Left renal cortex interstitium (tissue), 4 donors: ENCODE measurements at regions not wholly inside any gene's neighbourhood (a gene's known extent, or its start where the extent isn't known, plus 50 kb on each side); places are given as distances from the start of the nearest gene placed in this dataset.
"Not testable (repeated sequence)": the region's sequence is repeated elsewhere in the genome, so short reads cannot be mapped to it uniquely, and the experiment has no call there.

Experiments used
- DNase-seq, 4 donors: peaks; one replicate each; pipeline ENCODE4 v3.0.0-alpha.2; 2013; ENCODE audit warnings: low read depth in 4 of 4, low spot score in 2 of 4, missing footprints in 1 of 4

- DNase-seq: no peak
Observed at GRCh38 chr4:154977228-154977627, 196.2 kb downstream of the RBM46 start.

GRCh38 chr4:154982187-154983047 lies 201.3 kb downstream of the RBM46 start:
- DNase-seq: peak; percentile 9 to 51 (median 22)

DNA sequence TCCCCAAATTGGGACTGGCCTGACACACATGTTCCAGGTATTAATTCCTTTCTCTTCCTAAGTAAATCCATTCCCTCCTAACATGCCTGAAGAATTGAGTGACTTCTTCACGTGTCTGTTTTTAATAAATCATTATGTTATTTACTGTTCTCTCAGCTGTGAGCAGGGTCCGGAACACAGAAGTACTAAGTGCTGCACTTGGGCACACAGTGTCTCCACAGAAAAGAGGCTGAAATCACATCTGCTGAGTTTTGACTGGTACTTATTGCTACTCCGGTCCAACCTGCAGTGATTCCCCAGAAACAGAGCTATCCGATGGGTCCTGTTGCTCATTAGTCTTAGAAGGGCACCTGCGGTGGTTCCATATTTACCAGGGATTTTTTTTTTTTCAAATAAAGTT lies 202.6 kb downstream of the RBM46 start:
- no peak for DNase-seq

DNA sequence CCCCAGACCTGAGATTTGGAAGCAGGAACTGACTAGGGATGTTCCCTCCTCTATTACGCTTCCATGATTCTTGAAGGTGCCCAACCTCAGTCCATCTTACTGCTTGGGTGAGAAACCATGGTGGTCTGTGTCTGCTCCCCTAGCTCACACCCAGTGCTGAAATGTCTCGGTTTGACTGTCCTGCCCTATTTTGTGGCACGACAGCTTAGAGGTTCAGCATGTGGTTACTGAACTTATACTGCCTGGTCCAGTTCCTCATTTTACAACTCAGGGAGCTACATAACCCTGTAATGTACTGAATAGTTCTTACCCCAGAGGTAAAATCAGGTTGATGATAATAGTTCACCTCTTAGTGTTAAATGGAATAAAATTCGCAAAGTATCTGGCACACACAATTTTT lies 203.1 kb downstream of the RBM46 start:
- no peak for DNase-seq

- DNase-seq: no peak
Observed at GRCh38 chr4:154984616-154985015, 203.5 kb downstream of the RBM46 start.

- DNase-seq: no peak
Observed at GRCh38 chr4:154985673-154986072, 204.6 kb downstream of the RBM46 start.

DNA sequence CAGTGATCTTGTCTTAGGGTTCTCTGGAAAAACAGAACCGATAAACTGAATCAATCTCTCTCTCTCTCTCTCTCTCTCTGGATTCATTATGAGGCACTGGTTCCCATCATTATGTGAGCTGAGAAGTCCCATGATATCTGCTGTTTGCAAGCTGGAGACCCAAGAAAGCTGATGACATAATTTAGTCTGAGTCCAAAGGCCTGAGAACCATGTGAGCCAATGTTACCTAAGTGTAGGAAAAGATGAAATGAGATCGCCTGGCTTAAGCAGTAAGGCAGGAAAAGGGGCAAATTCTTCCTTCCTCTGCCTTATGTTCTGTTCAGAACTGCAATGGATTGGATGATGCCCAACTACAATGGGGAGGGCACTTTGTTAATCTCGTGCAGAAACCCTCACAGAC lies 207.4 kb downstream of the RBM46 start:
- DNase-seq: no peak

DNA sequence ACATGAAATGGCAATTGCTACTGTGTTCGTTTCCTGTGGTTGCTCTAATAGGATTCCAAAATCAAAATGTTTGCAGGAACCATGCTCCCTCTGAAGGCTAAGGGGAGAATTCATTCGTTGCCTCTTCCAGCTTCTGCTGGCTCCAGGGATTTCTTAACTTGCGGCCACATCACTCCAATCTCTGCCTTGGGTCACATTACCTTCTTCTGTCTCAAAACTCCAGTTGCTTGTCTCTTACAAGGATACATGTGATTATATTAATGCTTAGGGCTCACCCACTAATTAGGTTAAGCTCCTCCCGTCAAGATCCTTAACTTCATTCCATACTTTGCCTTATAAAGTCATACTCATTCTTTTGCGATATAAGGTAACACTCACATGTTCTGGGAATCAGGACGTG lies 208.4 kb downstream of the RBM46 start:
- DNase-seq: no peak

DNA sequence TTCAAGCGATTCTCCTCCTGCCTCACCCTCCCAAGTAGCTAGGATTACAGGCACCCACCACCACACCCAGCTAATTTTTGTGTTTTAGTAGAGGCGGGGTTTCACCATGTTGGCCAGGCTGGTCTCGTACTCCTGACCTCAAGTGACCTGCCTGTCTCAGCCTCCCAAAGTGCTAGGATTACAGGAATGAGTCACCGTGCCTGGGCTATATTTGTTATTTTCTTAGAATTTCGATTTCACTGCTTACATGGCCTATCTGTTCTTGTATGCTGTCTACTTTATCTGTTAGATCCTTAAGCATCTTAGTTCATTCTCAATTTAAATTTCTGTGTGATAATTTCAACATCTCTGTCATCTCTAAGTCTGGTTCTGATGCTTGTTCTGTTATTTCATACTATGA lies 210.6 kb upstream of the NPY2R start:
- not testable (repeated sequence) for DNase-seq

- no peak for DNase-seq
Observed at GRCh38 chr4:154998284-154998683, 210.2 kb upstream of the NPY2R start.

GRCh38 chr4:154998773-154999172 lies 209.7 kb upstream of the NPY2R start:
- DNase-seq: no peak

DNA sequence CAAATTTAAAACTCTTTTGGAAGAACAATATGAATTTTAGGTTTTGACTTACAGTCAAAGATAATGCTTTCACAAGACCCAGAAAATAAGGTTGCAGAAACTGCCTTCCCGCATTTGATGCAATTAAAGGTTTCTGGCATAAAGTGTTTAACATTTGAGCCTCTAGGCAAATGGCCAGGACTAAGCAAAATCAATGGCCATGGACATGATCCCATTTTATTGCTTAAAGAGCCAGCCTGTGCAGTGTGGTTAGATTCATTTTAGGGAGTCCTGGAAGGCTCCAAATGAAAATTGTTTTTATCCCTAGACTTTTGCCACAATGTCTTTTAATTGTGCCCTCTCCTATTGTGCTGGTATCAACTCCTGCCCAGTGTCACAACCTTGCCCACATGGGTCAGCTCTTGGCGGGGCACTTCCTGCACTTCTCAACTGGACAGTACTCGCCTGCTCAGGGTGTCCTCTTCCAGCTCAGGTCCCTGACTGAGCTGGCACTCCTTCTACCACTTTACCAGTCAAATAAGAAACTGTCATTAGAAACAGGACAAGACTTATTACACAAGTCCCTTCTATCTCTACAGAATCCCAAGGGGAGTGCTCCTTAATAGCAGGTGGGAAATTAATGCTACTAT lies 208.4 kb upstream of the NPY2R start:
- DNase-seq: no peak

DNA sequence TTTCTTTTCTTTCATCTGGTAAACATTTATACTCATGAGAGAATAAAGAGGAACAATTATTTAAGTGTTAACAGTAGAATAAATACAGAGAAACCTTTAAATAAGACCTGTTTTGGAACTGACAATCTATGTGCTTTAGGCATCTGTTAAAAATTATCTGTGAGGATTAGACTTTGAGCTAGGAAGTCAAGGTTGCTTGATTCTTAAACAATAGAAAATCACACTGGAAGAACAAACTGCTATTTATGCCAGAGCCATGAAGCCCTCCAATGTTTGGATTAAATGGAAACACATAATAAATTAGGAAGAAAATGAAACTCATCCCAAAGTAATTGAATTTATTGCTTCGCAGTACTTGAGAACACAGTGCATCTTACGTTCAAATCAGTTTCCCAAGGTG lies 207.2 kb upstream of the NPY2R start:
- DNase-seq: no peak

DNA sequence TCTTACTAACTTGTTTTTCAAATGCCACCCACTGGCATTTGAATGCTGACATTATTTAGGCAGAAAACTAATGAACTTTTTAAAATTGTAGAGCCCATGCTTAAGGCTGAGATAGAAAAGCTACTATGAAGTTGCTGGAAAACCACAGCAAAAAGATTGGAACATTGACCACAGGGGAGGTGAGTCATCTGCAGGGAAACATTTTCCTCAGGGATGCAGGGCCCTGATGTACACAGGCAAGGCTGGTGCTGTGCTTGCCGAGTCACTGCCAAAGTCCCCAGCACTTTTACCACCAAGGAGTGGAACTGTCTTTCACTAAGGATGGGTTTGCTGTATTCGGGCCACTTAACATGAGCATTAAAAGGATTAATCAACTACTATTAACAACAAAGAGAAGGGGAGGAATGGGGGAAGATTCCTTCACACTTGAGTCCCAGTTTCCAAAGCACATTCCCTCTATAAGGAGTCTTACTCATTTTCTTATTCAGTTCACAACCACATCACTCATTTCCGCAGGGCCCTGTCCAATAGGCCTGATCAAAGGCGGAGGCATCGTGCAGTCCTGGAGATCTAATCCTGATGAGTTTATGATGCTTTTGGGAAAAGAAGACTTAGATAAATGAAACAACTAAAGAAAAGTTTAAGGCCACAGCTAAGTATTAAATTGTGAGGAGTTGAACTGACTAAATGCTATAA lies 202.9 kb upstream of the NPY2R start:
- DNase-seq: no peak

- DNase-seq: no peak
Observed at GRCh38 chr4:155007660-155008176, 200.7 kb upstream of the NPY2R start.

DNA sequence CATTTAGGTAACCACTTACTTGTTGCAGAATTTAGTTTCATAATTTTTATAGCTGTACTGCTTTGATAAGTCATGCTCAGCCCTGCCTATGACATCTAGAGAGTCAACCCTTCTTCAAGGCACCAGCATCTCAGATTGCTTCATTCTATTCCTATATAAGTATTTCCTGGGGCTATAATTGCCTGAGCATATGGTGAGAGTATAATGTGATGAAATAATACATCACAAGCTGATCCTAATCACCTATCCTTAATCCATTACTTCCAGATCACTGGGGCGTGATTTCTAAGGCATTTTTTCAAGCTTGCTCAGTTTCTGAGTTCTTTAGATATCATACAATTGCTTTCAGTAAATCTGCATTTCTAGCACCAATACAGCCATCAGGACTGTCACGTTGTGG lies 200.0 kb upstream of the NPY2R start:
- DNase-seq: no peak

DNA sequence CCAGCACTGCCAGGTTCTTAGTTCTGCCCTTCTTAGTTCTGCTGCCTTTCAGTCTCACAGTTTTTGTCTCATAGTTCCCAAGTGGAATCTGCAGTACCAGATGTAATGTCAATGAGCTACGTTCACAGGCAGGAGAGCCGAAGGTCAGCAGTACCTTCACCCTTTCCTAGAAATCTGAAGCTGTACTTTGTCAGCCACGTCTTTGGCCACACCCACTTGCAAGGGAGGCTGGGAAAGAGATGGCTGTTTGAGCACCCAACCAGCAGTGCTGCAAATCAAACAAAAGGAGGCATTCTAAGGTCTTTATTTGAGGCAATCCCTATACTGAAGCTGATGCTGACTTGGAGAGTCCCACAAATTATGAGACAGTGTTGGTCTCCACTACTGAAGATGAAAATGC lies 199.1 kb upstream of the NPY2R start:
- DNase-seq: no peak

DNA sequence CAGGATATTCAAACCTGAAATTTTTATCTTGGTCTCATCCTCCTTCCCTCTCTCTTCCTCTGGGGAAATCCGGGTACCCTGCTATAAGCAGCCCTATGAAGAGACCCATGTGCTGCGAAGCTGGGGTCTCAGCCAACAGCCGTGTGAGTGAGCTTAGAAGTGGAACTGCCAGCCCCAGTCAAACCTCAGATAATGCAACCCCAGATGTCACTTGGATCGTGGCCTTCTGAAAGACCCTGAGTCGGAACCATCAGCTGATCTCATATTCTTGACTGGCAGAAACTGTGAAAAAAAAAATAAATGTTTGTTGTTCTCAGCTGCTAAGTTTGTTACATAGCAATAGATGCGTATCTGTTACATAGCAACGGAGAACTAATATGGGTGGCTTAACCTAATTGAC lies 198.1 kb upstream of the NPY2R start:
- DNase-seq: no peak

GRCh38 chr4:155011163-155011780 lies 197.2 kb upstream of the NPY2R start:
- no peak for DNase-seq

GRCh38 chr4:155012469-155012868 lies 196.0 kb upstream of the NPY2R start:
- no peak for DNase-seq

DNA sequence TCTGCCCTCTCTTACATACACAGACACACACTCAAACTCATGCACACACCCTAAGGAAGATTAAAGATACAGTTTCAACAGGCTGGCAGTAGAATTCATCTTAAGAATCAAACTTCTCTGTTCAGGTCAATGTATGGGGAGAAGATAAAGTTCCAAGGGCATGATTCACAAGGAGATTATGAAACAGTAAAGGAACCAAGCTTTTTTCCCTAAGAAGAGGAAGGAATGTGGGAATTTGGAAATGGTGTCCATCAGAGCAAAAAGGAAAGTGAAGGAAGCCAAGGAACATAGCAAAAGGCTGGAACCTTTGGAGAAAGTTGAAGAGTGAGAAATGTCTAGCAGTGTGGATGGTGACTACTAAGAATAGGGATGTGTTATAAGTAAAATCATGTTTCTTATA lies 191.0 kb upstream of the NPY2R start:
- no peak for DNase-seq
